Astrocyte of the spinal cord (primary cell): ENCODE measurements at regions not wholly inside any gene's neighbourhood (a gene's known extent, or its start where the extent isn't known, plus 50 kb on each side); places are given as distances from the start of the nearest gene placed in this dataset.

Source experiments
- DNase-seq: peaks from one replicate; pipeline ENCODE4 v3.0.0; 2011; ENCODE audit warnings: low read depth, low spot score
- H3K4me3 ChIP-seq: 2 replicates; pipeline ENCODE4 v1.5.1; 2011; ENCODE audit warnings: low read depth, mild to moderate bottlenecking, low read length, moderate library complexity
- in situ Hi-C: cut with HindIII; loops from 2 replicates; pipeline ENCODE4 v1.10.0; 2017; ENCODE audit warnings: low sequenced_read_pairs
- TF ChIP-seq, protein P1 (sequence below): IDR thresholded peaks from 2 replicates; pipeline ENCODE4 v1.5.1; 2012; ENCODE audit warnings: low read depth, mild to moderate bottlenecking, low read length, inconsistent platforms

GRCh38 chr2:200028998-200029397, 73.6 kb downstream of the MAIP1 start:
- in situ Hi-C loops = no loop called here
- no peak overlapping the region for H3K4me3 ChIP-seq
- TF ChIP-seq, protein P1, sequence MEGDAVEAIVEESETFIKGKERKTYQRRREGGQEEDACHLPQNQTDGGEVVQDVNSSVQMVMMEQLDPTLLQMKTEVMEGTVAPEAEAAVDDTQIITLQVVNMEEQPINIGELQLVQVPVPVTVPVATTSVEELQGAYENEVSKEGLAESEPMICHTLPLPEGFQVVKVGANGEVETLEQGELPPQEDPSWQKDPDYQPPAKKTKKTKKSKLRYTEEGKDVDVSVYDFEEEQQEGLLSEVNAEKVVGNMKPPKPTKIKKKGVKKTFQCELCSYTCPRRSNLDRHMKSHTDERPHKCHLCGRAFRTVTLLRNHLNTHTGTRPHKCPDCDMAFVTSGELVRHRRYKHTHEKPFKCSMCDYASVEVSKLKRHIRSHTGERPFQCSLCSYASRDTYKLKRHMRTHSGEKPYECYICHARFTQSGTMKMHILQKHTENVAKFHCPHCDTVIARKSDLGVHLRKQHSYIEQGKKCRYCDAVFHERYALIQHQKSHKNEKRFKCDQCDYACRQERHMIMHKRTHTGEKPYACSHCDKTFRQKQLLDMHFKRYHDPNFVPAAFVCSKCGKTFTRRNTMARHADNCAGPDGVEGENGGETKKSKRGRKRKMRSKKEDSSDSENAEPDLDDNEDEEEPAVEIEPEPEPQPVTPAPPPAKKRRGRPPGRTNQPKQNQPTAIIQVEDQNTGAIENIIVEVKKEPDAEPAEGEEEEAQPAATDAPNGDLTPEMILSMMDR = no peak
- peak; percentile 16 for DNase-seq

- no peak overlapping the region for H3K4me3 ChIP-seq
- in situ Hi-C loops = no loop called here
- DNase-seq = no peak
- TF ChIP-seq, protein P1 = no peak
These were observed 77.5 kb downstream of the MAIP1 start for GRCh38 chr2:200032895-200033294.

GRCh38 chr2:200033929-200034328, 78.5 kb downstream of the MAIP1 start:
- DNase-seq = no peak
- TF ChIP-seq, protein P1 = no peak
- in situ Hi-C loops = no loop called here
- H3K4me3 ChIP-seq = no peak overlapping the region

DNA sequence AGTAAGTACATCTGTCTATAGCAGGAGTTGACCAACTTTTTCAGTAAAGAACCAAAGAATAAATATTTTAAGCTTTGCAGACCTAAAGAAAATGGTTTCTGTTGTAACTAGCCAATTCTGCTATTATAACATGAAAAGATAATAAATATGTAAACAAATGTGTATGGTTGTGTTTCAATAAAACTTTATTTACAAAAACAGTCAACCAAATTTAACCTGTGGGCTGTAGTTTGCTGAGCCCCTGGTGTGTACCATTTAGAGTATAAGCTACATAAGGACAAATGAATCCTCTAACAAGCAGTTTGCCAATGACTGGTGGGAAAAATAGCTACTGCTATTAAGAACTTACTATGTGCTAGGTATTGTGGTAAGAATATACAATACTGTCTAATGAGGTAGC, 79.4 kb downstream of the MAIP1 start:
- no peak overlapping the region for H3K4me3 ChIP-seq
- TF ChIP-seq, protein P1 = no peak
- no peak for DNase-seq
- in situ Hi-C loops = no loop called here

- TF ChIP-seq, protein P1 = no peak
- DNase-seq = peak; percentile 80
- H3K4me3 ChIP-seq = no peak overlapping the region
- in situ Hi-C loops = no loop called here
These were observed 84.6 kb downstream of the MAIP1 start for GRCh38 chr2:200039724-200040650.

GRCh38 chr2:200040831-200041230, 85.4 kb downstream of the MAIP1 start:
- TF ChIP-seq, protein P1 = no peak
- H3K4me3 ChIP-seq = no peak overlapping the region
- in situ Hi-C loops = no loop called here
- DNase-seq = peak; percentile 10
